ENCODE measurements at regions not wholly inside any gene's neighbourhood (a gene's known extent, or its start where the extent isn't known, plus 50 kb on each side); places are given as distances from the start of the nearest gene placed in this dataset.

DNA sequence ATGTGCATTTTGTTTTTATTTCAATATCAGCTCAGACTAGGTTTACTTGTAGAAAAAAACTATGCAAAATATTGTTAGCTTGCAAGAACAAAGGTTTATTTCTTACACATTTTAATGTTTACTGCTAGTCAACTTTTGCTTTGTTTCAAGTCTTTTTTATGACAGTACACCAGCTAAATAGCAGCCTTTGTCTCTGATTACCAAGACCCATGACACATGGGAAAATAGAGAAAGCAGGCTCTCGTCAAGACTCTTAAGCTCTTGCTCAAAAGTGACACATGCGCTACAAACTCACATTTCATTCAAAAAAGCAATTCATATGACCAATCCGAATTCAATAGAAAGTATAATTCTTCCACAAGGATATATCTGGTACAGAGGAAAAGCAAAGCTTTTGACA lies 642.3 kb upstream of the SLITRK1 start:
- ChIA-PET POLR2A (no interaction called here), CTCF (no interaction called here)
- Mint-ChIP-seq H3K27ac (no peak overlapping the region), H3K36me3 (ENCODE audit: low read depth) (no peaks in the 10 kb centered on the region), H3K4me3 (no peak overlapping the region), H3K27me3 (no peaks in the 10 kb centered on the region), H3K9me3 (peaks cover 3% of the 10 kb centered on the region), H3K4me1 (no peaks in the 10 kb centered on the region)
- ATAC-seq (ENCODE audit: low read depth) (no peak), DNase-seq (no peak)
- intact Hi-C loops (cut with micrococcal nuclease): no loop called here
- TF ChIP-seq, protein P1, sequence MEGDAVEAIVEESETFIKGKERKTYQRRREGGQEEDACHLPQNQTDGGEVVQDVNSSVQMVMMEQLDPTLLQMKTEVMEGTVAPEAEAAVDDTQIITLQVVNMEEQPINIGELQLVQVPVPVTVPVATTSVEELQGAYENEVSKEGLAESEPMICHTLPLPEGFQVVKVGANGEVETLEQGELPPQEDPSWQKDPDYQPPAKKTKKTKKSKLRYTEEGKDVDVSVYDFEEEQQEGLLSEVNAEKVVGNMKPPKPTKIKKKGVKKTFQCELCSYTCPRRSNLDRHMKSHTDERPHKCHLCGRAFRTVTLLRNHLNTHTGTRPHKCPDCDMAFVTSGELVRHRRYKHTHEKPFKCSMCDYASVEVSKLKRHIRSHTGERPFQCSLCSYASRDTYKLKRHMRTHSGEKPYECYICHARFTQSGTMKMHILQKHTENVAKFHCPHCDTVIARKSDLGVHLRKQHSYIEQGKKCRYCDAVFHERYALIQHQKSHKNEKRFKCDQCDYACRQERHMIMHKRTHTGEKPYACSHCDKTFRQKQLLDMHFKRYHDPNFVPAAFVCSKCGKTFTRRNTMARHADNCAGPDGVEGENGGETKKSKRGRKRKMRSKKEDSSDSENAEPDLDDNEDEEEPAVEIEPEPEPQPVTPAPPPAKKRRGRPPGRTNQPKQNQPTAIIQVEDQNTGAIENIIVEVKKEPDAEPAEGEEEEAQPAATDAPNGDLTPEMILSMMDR (IDR thresholded peaks at IDR 0.05): no peak

DNA sequence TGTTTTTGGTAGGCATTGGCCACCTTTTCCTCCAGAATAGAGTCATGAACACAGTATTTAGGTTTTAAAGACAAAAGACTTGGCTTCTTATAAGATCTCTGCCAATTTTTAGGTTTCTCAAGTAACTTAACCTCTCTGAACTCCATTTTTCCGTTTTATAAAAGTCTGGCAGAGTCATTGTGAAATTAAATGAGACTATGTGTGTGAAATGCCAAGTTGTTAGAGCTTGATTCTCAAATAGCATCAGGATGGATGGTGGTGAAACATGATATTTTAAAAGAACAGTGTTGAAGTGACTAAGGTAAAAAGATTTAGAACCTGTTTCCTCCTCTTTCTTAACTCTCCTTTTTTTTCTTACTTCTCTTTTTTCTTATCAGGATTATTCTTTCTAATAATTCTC lies 617.7 kb upstream of the SLITRK1 start:
- Mint-ChIP-seq H3K27me3 (no peaks in the 10 kb centered on the region), H3K9me3 (peaks cover 6% of the 10 kb centered on the region), H3K4me1 (no peaks in the 10 kb centered on the region), H3K36me3 (ENCODE audit: low read depth) (no peaks in the 10 kb centered on the region), H3K27ac (no peak overlapping the region), H3K4me3 (no peak overlapping the region)
- TF ChIP-seq, protein P1 (IDR thresholded peaks at IDR 0.05): no peak
- no peak for DNase-seq
- ATAC-seq (ENCODE audit: low read depth): no peak
- CTCF ChIA-PET: no interaction called here
- POLR2A ChIA-PET: no interaction called here
- intact Hi-C loops (cut with micrococcal nuclease): no loop called here

DNA sequence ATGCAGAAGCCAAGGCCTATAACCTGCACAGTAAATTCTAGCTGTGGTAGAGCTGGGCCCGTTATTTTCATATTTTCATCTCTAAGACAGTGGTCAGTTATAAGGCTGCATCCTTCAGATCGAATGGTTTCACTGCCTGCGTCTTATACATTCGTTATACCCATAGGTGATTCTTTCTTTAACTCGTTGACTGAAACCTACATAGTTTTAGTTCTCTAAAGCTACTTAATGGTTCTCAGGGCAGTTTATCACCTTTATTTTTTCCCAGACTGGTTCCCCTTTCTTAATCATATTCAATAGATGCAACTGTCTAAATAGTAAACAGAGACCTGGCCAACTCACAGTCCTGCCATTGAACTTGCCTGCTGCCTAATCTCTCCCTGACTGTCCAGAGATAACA lies 615.3 kb upstream of the SLITRK1 start:
- ATAC-seq (ENCODE audit: low read depth) (no peak), DNase-seq (no peak)
- no peak overlapping the region for H3K4me3 Mint-ChIP-seq
- intact Hi-C loops (cut with micrococcal nuclease): no loop called here
- no peaks in the 10 kb centered on the region for H3K27me3 Mint-ChIP-seq
- ChIA-PET CTCF (no interaction called here), POLR2A (no interaction called here)
- H3K9me3 Mint-ChIP-seq: peaks cover 3% of the 10 kb centered on the region
- H3K27ac Mint-ChIP-seq: no peak overlapping the region
- TF ChIP-seq, protein P1 (IDR thresholded peaks at IDR 0.05): no peak
- no peaks in the 10 kb centered on the region for H3K36me3 Mint-ChIP-seq (ENCODE audit: low read depth)
- H3K4me1 Mint-ChIP-seq: no peaks in the 10 kb centered on the region

DNA sequence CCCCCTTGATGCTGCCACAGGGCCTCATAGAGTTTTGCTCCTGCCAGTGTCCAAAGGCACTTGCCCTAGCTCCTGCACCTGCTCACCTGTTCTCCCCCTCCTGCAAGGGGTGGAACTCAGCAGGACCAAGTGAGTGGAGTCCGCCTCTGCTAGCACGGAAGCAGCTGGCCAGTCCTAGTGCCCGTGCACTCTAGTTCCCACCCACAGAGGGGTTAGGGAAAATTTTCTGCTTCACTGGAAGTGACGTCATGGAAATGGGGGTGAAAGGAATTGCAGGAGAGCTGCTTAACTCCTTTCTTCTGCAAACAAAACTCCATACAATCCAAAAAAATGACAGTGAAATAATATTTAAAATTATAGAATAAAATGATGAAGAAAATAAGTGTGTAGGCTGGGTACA lies 609.7 kb upstream of the SLITRK1 start:
- CTCF ChIA-PET: no interaction called here
- peaks cover 5% of the 10 kb centered on the region for H3K9me3 Mint-ChIP-seq
- H3K36me3 Mint-ChIP-seq (ENCODE audit: low read depth): no peaks in the 10 kb centered on the region
- H3K27ac Mint-ChIP-seq: no peak overlapping the region
- H3K4me3 Mint-ChIP-seq: no peak overlapping the region
- POLR2A ChIA-PET: no interaction called here
- no peaks in the 10 kb centered on the region for H3K27me3 Mint-ChIP-seq
- TF ChIP-seq, protein P1 (IDR thresholded peaks at IDR 0.05): no peak
- no peak for DNase-seq
- H3K4me1 Mint-ChIP-seq: no peaks in the 10 kb centered on the region
- intact Hi-C loops (cut with micrococcal nuclease): no loop called here
- ATAC-seq (ENCODE audit: low read depth): no peak

DNA sequence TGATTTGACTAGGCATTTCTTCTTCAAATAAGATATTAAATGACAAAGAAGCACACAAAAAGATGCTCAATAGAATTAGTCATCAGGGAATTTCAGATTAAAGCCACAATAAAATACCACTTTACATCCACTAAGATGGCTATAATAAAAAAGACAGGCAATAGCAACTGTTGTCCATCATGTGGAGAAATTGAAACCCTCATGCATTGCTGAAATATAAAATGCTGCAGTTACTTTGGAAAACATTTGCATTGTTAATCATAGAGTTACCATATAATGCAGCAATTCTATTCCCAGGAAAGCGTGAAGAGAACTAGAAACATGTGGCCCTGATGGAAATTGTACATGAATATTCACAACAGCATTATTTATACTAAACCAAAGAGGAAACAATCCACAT lies 605.5 kb upstream of the SLITRK1 start:
- no peaks in the 10 kb centered on the region for H3K4me1 Mint-ChIP-seq
- POLR2A ChIA-PET: no interaction called here
- TF ChIP-seq, protein P1 (IDR thresholded peaks at IDR 0.05): no peak
- intact Hi-C loops (cut with micrococcal nuclease): no loop called here
- H3K27me3 Mint-ChIP-seq: no peaks in the 10 kb centered on the region
- no peaks in the 10 kb centered on the region for H3K36me3 Mint-ChIP-seq (ENCODE audit: low read depth)
- CTCF ChIA-PET: no interaction called here
- H3K4me3 Mint-ChIP-seq: no peak overlapping the region
- no peak for DNase-seq
- no peak overlapping the region for H3K27ac Mint-ChIP-seq
- peaks cover 8% of the 10 kb centered on the region for H3K9me3 Mint-ChIP-seq
- no peak for ATAC-seq (ENCODE audit: low read depth)

Measured in activated B cell treated with CpG ODN at 0.5 μM for 24 hours (primary cell).